NCI-H2196 treated with DMSO at 0.1 percent for 48 hours (cell line): ENCODE measurements at regions not wholly inside any gene's neighbourhood (a gene's known extent, or its start where the extent isn't known, plus 50 kb on each side); places are given as distances from the start of the nearest gene placed in this dataset.

ENCODE experiments used
- DNase-seq: peaks from one replicate; lab custom pipeline; 2025; ENCODE audit not compliant: unreplicated experiment; lab: John Stamatoyannopoulos, UW

DNA sequence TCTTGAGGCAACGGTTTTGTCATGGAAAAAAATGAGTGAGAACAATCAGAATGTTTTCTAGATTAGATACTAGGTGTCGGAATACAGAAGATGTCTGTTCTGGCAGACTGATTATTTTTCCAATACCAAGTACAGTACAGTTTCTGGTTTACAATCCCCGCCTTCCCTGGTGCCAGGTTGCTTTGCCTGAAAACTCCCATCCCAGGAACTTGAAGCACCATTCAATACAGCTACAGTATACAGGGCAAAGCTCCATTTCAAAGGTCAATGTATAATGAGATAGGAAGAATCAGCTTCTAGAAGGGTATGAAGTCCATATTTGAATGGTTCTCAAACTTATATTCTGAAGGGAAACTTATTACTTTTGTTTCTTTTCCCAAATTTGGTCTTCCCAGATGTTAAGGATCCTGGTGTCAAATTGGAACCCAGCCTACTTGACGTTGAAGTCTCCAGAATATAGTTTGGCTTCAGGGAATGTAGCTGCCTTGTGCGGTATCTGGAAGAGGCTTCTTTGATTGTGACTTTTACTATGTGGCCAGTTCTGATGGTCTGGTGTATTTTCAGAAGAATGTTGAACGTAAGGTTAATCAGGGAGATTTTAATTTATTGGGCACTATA is 238.0 kb upstream of the ATP2B1 start:
- no peak for DNase-seq

DNA sequence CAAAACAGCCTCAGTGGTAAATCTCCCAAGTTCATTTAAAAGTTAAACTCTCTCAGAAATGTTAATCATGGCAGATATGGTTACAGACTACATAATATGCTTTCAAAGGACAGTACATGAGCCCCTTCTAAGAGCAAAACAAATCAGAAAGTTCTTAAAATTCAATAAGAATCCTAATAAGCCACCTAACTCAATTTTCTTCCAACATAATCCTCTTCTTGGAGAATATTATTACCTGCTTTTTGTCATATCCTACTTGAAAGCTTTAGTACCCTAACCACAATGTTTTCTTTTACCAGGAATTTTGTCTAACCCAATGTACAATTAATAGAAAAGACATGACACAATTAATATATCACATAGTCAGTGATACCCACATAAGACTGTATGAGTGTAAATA is 236.5 kb upstream of the ATP2B1 start:
- no peak for DNase-seq

DNA sequence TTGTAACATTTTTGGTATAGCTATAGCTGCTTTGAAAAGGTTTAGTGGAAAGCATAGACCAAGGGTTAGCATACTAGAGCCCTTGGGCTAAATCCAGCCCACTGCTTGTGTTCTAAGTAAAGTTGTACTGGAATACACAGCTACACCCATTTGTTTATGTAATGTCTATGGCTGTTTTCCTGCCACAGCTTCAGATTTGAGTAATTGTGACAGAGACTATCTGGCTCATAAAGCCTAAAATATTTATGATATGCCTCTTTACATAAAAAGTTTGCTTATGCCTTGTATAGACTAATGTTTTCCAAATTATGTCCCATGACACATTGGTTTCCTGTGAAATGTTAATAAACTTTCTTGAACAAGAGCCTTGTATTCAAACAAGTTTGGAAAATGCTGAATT is 234.8 kb upstream of the ATP2B1 start:
- no peak for DNase-seq

DNA sequence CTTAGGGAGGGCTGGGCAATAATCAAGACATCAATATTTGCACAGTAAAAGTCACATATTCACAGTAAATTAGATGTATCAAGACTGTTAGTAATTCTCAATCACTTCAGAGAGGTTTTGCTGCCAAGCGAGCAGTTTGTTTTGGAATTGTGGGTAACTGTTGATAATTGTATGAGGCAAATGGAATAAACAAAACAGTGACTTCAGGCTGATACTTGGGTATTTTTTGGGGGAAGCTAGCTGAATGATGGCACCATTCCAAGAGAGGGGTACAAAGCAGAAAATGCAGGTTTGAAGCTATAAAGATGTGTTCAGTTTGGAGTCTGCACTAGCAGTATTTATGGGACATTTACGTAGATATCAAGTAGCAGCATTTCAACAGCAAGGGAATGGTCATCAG is 232.8 kb upstream of the ATP2B1 start:
- no peak for DNase-seq

DNA sequence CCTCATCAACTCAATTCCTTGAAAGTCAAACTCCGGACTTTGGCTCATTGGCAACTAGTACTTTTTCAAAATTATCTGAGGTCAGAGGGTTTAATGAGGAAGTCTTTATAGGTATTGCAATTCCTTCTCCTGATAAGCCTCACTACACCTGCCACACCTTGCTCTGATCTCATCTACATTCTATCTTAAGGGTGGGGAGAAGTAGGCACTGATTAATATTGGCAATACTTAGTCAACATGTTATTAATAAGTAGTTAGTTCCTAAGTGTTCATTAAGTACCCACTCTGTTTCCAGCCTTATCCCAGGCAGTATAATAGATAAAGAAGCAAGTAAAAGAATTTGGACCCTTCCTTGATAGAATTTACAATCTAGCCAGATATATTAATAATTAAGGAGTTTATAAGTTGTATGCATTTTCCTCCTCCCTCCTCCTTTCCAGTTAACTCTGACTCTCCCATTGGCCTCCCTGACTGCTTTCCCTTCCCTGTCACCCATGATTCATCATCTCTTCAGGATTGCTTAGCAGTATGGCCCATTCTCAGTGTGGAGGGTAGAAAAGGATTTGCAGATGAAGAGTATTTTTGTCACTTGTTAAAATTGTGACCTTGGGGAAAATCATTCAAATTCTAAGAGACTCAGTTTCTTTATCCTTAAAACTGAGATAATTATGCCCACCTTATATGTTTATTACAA is 231.0 kb upstream of the ATP2B1 start:
- no peak for DNase-seq

DNA sequence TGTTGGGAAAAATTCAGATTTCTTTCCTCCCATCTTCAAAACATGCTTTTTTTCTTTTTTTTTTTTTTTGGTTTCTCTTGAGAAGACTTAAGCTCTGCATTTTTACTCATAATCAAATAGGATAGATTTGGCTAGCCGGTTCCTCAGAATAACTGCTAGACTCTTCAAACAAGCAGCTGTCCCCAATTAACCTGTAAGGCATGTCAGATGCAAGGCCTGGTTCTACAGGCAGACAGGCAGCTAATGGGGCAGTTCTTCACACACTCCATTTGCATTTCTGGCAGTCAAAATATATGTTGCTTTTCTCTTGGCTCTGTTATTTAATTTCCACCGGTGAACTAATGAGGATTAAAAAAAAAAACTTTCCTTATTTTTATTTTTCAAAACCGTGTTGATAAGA is 228.0 kb upstream of the ATP2B1 start:
- no peak for DNase-seq

DNA sequence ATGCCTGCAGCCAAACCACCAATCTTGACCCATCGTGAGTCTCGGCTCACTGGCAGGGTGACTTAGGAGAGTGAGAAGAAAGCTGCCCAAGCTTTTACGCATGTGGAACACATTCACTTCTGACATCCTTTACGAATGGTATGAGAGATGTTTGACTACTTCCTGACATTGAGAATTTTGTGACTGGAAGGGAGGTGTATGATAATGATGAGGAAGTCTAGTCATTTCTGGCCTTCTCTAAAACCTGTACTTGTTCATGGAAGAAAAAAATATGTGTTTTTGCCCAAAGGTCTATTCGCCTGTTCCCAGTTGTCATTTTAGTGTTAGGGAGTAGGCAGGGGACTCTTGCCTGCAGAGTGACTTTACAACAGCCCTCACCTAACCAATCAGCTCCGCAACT is 227.2 kb upstream of the ATP2B1 start:
- DNase-seq, result no peak

DNA sequence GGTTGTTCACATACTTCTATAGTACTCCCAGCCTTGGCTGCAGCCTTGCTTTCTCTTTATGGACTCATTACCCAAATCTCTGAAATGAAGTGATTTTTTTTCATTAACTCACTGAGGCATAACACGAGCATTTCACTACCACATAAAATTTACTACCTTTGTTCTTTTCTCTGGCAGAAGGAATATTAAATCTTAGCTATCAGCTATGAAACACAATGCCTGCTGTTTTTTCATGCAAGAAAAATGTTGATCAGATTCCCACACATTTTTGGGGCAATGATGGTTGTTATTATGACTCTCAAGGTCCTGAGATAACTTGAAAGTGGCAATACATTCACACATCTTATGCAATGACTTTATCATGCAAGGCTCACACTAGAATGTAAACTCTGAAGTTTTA is 225.3 kb upstream of the ATP2B1 start:
- DNase-seq, result no peak

DNA sequence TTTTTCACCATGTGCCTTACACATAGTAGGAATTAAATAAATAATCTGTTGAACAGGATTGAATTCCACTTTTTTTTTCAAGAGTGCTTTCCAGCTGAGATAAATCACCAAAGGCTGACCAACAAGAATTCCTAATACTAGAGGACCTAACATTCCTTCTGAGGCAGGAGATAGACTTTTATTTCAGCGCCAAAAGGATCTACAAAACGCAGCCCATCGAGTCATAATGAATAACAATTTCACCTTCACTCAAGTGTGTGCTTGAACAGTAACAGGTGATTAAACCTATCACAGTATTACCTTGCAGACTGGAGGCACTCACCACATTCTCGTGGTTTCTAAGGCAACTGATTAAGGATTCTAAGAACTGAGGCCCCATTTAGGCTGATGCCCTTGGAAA is 224.3 kb upstream of the ATP2B1 start:
- DNase-seq, result no peak

DNA sequence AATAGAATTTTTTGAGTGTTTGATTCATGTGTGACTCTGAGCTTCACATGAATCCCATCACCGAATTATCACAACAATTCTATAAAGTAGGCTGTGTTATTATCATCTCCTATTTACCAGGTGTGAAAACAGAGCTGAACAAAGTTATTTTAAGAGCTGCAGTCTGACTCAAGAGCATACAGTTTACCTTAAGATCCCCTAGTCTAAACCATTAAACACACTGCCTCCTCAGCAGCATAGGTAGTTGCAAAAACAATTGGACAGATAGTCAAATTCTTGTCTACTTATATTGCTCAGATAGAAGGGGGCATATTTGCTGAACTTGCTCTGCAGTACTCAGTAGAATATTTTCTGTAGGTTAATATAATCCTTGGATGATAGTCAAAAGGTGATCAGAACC is 219.8 kb upstream of the ATP2B1 start:
- DNase-seq, result no peak

DNA sequence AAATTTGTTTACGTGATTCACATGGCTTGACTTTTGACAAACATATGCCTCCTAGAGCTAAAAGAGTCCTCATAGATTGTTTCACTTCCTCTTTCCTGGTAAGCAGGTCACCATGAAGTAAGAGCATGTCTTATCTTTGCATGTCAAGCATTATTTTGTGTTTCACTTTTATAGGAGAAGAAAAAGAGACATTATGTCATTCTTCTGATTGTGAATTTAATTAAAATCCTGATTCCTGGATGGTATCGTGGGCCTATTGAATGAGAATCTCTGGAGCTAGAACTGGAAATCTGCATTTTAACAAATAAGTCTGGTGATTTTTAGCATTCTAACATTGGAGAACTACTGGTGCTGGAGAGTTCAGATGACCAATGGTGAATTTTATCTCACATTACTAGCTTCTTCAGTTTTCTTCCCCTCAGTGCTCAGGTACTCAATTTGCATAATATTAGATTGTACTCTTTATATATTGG is 218.6 kb upstream of the ATP2B1 start:
- DNase-seq, result no peak

DNA sequence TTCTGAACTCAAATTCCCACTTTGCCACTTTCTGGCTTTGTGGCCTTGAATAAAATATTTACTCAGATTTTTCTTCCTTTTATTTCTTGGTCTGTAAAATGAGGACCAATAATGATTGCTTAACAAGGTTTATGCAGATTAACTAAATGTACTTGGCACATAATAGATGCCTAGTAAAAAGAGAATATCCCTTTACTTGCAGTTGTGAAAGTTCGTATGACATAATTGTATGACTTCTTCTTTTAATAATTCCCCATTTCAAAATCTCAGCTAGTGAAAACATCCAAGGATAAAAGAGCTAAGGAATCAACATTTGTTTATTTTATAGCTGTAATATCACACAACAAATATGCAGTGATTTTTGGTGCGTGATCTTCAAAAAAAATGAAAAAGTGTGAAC is 215.6 kb upstream of the ATP2B1 start:
- no peak for DNase-seq

DNA sequence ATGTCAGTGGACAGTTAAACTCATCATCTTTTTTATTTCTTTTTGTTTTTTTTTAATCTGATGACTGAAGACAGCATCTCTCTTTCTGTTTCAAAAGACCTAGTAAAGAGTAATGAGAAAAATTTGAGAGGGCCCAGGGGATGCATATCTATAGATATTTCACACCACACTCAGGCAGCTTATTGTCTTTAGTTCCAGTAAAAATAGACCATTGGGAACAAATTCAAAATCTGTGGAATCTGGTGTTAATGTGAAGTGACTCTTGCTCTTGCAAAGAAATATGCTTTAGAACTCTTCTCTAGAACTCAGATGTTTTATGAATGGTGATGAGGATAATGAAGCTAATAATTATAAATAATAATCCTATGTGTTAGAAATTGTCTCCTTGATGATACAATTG is 214.5 kb upstream of the ATP2B1 start:
- no peak for DNase-seq

DNA sequence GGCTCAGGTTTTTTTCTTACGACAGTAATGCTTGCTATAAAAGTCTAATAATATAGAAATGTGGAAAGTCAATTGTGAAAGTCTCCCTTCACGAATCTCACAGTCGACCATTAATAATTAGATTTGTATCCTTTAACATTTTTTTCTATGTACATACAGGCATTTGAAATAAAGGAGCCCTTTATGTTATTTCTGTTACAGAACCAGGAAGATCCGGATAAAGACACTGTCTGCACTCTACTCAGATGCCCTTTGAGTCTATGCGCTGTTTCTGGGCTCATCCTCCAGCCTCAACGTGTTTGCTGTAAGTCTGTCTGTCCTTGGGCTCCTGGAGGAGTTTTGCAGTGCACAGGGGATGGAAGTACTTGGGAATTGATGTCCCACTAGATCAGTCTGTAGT is 212.2 kb upstream of the ATP2B1 start:
- DNase-seq, result no peak

DNA sequence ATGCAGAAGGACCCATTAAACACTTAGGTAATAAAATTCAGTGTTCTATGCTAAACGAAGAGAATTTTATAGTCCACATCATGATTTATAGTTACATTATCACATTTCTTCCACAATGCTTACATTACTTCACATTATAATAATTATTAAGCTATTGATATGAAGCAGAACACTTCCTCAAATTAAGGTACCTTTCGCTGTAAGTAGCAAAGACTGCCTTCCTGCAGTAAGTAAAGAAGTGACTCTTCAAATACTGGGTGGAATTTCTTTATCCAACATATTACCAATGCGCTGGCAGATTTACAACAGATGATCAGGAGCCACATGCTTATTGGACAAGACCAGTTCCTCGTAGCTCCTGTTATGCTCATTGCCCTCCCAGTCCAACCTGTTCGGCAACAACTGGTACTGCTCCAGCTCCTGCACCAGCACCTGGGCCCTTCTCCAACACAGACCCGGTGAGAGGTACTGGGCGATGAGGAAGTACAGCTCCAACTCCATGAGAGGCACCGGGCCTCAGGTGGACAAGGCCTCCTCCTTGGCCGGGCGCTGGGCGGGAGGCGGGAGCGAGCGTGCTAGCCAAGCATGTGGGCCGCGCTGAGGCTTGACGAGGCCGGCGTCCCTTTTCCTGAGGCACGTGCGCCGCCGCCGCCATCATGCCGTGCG is 210.7 kb upstream of the ATP2B1 start:
- no peak for DNase-seq

DNA sequence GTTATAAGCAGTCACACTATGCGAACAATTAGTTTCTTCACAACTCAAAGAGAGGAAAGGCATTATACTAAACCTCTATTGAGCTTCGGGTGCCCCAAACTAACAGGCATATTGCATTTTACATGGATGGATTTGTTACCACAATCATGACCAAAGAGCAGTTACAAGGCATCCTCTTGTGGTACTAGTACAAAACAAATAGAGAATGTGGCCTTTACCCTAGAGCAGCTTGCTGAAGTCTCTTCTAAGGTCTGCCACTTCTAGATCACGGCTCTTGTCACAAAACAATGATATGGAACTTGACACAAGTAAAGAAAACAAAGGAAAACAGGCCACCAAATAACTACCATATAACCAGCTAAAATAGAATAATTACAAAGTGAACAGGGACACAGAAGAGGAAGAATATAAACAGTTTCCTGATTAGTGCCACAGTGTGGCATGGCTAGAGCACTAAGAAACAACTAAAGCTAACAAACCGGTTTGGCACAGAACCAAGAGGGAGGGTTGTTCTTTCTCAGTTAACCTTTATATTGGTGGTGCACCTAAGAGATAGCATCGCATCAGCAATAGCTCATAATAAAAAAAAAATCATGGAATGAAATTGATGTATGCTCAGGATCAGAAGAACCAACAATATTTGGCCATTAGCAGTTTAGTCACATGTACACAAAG is 209.7 kb upstream of the ATP2B1 start:
- DNase-seq, result no peak

DNA sequence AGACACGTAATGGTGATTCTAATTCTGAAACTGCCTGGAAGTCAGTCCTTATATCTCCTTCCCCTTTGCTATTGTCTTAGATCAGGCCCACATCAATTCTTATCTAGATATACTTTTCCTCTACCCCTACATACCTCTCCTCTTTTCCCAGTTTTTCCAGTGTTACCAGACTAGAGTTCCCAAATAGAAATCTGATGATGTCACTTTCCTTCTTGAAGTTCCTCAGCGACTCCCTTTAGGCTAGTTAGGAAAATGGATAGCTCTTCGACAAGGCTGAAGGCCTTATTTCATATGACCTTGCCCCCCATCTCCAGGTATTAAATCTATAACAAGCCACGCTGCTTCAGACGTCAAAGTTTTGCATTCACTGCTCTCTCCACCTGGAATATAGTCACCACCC is 201.1 kb upstream of the ATP2B1 start:
- no peak for DNase-seq

DNA sequence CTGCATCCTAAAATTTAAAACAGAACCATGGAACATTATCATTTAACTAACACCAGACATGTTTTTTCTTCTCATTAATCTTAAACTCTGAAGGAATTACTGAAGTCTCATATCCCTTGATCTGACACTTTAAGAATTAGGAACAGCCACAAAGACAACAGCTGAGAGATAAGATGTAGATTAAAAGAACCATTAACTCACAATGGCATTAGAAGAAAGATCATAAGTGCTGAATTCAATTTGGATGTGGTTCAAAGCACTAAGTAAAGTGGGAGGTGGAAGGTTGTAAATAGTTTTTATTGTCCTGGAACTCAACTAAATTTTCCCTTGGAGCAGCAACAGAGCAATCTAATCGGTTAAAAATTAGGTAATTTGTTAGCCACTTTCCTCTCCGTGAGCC is 199.0 kb upstream of the ATP2B1 start:
- DNase-seq, result no peak

DNA sequence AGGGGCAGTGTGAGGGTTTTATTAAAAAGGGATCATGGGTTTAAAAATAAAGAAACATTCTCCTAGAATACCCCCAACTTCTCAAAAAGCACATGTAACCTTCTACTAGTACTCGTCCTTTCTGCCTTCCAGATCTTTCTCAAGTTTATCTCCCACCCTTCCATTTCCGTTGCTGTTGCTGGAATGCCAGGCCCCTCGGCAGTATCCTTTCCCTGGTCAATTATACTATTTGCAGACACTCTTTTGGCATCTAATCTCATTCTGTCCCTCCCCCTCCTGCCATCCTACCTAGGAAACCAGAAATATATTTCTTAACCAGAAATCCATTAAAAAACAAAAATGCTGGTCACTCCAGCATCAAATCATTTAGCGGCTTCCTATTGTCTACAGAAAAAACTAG is 198.2 kb upstream of the ATP2B1 start:
- no peak for DNase-seq

DNA sequence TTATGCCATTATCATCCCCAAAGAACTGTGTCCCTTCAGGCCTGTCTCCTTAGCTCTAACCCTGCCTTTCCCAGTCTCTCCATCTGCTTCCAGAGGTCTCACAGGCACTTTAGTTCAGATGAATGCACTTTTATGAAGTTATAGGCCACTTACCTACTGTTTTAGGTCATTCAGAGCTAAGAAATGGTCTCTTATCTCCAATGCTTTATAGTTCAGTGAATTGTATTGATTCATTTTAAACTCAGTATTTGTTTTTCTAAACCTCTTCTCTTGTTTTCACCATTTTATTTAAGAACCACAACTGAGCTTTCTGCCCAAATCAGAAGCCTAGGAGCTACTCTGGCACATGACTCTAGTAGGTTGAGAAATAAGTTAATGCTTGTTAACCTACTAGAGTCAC is 197.5 kb upstream of the ATP2B1 start:
- DNase-seq, result no peak

DNA sequence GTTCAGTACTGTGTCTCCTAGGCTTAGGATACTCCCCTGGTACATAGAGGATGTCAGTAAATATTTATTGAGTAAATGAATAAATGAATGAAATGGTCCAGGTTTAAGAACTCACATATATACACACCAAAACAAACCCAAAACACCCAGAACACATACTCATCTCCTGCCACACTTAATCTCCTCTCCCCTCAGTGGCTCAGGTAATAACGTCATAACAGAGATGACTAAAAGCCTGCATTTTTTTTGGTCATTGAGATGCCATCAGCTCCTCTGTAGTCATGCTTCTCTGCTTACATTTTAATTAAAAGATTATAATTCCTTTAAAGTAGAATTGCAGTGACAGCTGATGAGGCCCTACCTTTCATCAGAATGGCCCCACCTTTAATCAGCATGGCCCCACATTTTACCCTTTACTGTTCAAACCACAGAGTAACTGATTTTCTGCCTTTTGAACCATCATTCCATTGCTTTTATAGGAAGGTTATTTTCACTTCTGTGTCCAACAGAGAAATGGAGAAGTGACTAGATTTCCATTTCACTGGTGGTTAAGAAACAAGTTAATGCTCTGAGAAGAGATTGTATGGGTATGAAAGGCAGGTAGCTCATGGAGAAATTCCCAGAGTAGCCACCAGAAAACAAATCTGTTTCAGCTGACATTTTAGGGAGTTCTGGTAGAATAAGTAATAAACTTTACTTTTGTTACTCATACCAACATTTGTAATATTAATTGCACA is 193.4 kb upstream of the ATP2B1 start:
- no peak for DNase-seq
